GM18508 (cell line): ENCODE measurements at regions not wholly inside any gene's neighbourhood (a gene's known extent, or its start where the extent isn't known, plus 50 kb on each side); places are given as distances from the start of the nearest gene placed in this dataset.
"Not testable (repeated sequence)": the region's sequence is repeated elsewhere in the genome, so short reads cannot be mapped to it uniquely, and the experiment has no call there.

ENCODE experiments used
- ATAC-seq: cut with Tn5 transposase; IDR thresholded peaks from one replicate; pipeline ENCODE4 v1.9.1; 2021; ENCODE audit warnings: moderate number of reproducible peaks; ENCODE audit not compliant: insufficient read depth, unreplicated experiment

- no peak for ATAC-seq
Measured at GRCh38 chr3:145422556-145422955, 738.4 kb downstream of the PLOD2 start.

GRCh38 chr3:145427355-145427754, 733.6 kb downstream of the PLOD2 start:
- ATAC-seq, result no peak

GRCh38 chr3:145429546-145429945, 731.4 kb downstream of the PLOD2 start:
- no peak for ATAC-seq

GRCh38 chr3:145448436-145448835, 712.5 kb downstream of the PLOD2 start:
- no peak for ATAC-seq

GRCh38 chr3:145450018-145450682, 710.8 kb downstream of the PLOD2 start:
- ATAC-seq, result no peak

GRCh38 chr3:145457825-145458552, 703.0 kb downstream of the PLOD2 start:
- ATAC-seq, result no peak

GRCh38 chr3:145459681-145460080, 701.3 kb downstream of the PLOD2 start:
- not testable (repeated sequence) for ATAC-seq

- no peak for ATAC-seq
Measured at GRCh38 chr3:145471976-145472375, 689.0 kb downstream of the PLOD2 start.

- ATAC-seq, result not testable (repeated sequence)
Measured at GRCh38 chr3:145482735-145483134, 678.2 kb downstream of the PLOD2 start.

- no peak for ATAC-seq
Measured at GRCh38 chr3:145483992-145484391, 677.0 kb downstream of the PLOD2 start.

GRCh38 chr3:145489011-145489410, 672.0 kb downstream of the PLOD2 start:
- ATAC-seq, result no peak

- no peak for ATAC-seq
Measured at GRCh38 chr3:145490088-145491048, 670.6 kb downstream of the PLOD2 start.

- ATAC-seq, result no peak
Measured at GRCh38 chr3:145492456-145492855, 668.5 kb downstream of the PLOD2 start.

GRCh38 chr3:145517416-145517815, 643.6 kb downstream of the PLOD2 start:
- not testable (repeated sequence) for ATAC-seq

GRCh38 chr3:145518639-145519038, 642.3 kb downstream of the PLOD2 start:
- no peak for ATAC-seq

GRCh38 chr3:145519398-145520047, 641.5 kb downstream of the PLOD2 start:
- ATAC-seq, result no peak

GRCh38 chr3:145522179-145522578, 638.8 kb downstream of the PLOD2 start:
- ATAC-seq, result no peak

GRCh38 chr3:145522893-145523651, 637.9 kb downstream of the PLOD2 start:
- ATAC-seq, result no peak

GRCh38 chr3:145531548-145531947, 629.4 kb downstream of the PLOD2 start:
- ATAC-seq, result no peak

GRCh38 chr3:145533696-145534095, 627.3 kb downstream of the PLOD2 start:
- ATAC-seq, result no peak
